Neural progenitor cell (in vitro differentiated cells): ENCODE measurements at regions not wholly inside any gene's neighbourhood (a gene's known extent, or its start where the extent isn't known, plus 50 kb on each side); places are given as distances from the start of the nearest gene placed in this dataset.
"Not testable (repeated sequence)": the region's sequence is repeated elsewhere in the genome, so short reads cannot be mapped to it uniquely, and the experiment has no call there.

Source experiments
- DNase-seq: peaks from one replicate; pipeline ENCODE4 v3.0.0-alpha.2; 2016; ENCODE audit warnings: low spot score
- H2AFZ ChIP-seq: fragments of 200-600 bp; sonication (generic); replicated peaks from 2 replicates; pipeline ENCODE4 v1.6.1; 2016; ENCODE audit warnings: antibody characterized with exemption
- H3F3A ChIP-seq: fragments of 200-600 bp; sonication (generic); 2 replicates; pipeline ENCODE4 v1.6.1; 2016; ENCODE audit warnings: antibody characterized with exemption, low read depth
- H3K27ac ChIP-seq: fragments of 200-600 bp; sonication (generic); 2 replicates; pipeline ENCODE4 v1.5.1; 2016; ENCODE audit warnings: mild to moderate bottlenecking
- H3K27me3 ChIP-seq: fragments of 200-600 bp; sonication (generic); 2 replicates; pipeline ENCODE4 v1.6.1; 2016; ENCODE audit warnings: mild to moderate bottlenecking, moderate library complexity
- H3K36me3 ChIP-seq: fragments of 200-600 bp; sonication (generic); 2 replicates; pipeline ENCODE4 v1.5.1; 2016
- H3K4me1 ChIP-seq: fragments of 200-600 bp; sonication (generic); 2 replicates; pipeline ENCODE4 v1.6.1; 2016; ENCODE audit warnings: mixed run types
- H3K4me2 ChIP-seq: fragments of 200-600 bp; sonication (generic); 2 replicates; pipeline ENCODE4 v1.6.1; 2016
- H3K4me3 ChIP-seq: fragments of 200-600 bp; sonication (generic); 2 replicates; pipeline ENCODE4 v1.5.1; 2016
- H3K79me2 ChIP-seq: fragments of 200-600 bp; sonication (generic); 2 replicates; pipeline ENCODE4 v1.6.1; 2016; ENCODE audit warnings: low read depth
- H3K9ac ChIP-seq: fragments of 200-600 bp; sonication (generic); 2 replicates; pipeline ENCODE4 v1.6.1; 2016
- H3K9me3 ChIP-seq: fragments of 200-600 bp; sonication (generic); 2 replicates; pipeline ENCODE4 v1.5.1; 2016; ENCODE audit warnings: low read depth
- H4K20me1 ChIP-seq: fragments of 200-600 bp; sonication (generic); 2 replicates; pipeline ENCODE4 v1.6.1; 2016; ENCODE audit warnings: low read depth
- H3K27ac Mint-ChIP-seq: 3 replicates; pipeline ENCODE4 v1.8.0; 2021; ENCODE audit warnings: mixed read lengths
- H3K27me3 Mint-ChIP-seq: 2 replicates; pipeline ENCODE4 v1.8.0; 2022; ENCODE audit warnings: low read depth, mild to moderate bottlenecking, inconsistent platforms, moderate library complexity, mixed read lengths; ENCODE audit not compliant: insufficient read depth
- H3K36me3 Mint-ChIP-seq: 3 replicates; pipeline ENCODE4 v1.8.0; 2021; ENCODE audit warnings: mixed read lengths
- H3K4me1 Mint-ChIP-seq: 3 replicates; pipeline ENCODE4 v1.8.0; 2021; ENCODE audit warnings: mixed read lengths
- H3K4me3 Mint-ChIP-seq: 3 replicates; pipeline ENCODE4 v1.8.0; 2021; ENCODE audit warnings: mild to moderate bottlenecking, moderate library complexity, mixed read lengths
- H3K9me3 Mint-ChIP-seq: 3 replicates; pipeline ENCODE4 v1.8.0; 2020; ENCODE audit warnings: mixed read lengths
- CTCF ChIP-seq: fragments of 200-600 bp; sonication (generic); IDR thresholded peaks from 2 replicates; pipeline ENCODE4 v1.5.1; 2017; ENCODE audit warnings: antibody characterized with exemption, mild to moderate bottlenecking
- EZH2 ChIP-seq: fragments of 200-600 bp; sonication (generic); IDR thresholded peaks from 2 replicates; pipeline ENCODE4 v1.6.1; 2017; ENCODE audit warnings: antibody characterized with exemption, mild to moderate bottlenecking, moderate library complexity
- EZH2phosphoT487 ChIP-seq: fragments of 200-600 bp; sonication (generic); IDR thresholded peaks from 2 replicates; pipeline ENCODE4 v1.6.1; 2017; ENCODE audit warnings: antibody characterized with exemption

DNA sequence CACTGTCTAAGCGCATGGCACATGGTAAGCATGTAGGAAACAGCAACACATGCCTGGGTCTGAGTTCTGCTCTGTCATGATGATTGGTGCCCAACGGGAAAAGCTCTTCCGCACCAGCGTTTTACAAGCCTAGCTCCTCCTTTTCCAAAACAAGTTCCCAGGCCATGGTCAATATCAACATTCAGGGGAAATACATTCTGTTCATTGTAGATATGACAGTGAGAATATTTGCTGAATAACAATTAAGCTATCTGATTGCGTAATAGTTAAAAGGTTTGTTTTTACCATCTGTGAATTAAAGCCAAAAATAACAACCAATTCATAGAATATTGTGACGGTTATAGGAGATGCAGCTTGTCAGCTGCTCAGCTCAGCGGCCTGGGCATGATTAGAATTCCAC is 404.3 kb upstream of the SLC35B3 start:
- Histone ChIP-seq H3K4me1 (peaks cover 6% of the 10 kb centered on the region), H3K4me2 (no peak overlapping the region), H3K36me3 (no peaks in the 10 kb centered on the region), H3F3A (no peaks in the 10 kb centered on the region), H2AFZ (no peak overlapping the region), H3K9ac (no peak overlapping the region), H3K27ac (no peak overlapping the region), H3K27me3 (no peaks in the 10 kb centered on the region), H4K20me1 (no peaks in the 10 kb centered on the region), H3K9me3 (no peaks in the 10 kb centered on the region), H3K4me3 (no peak overlapping the region), H3K79me2 (no peaks in the 10 kb centered on the region)
- Mint-ChIP-seq H3K4me1 (peaks cover 38% of the 10 kb centered on the region), H3K9me3 (peaks cover 10% of the 10 kb centered on the region), H3K4me3 (no peak overlapping the region), H3K27me3 (peaks cover 4% of the 10 kb centered on the region), H3K36me3 (no peaks in the 10 kb centered on the region), H3K27ac (peak overlapping the region; percentile 12)
- TF ChIP-seq EZH2phosphoT487 (no peak), EZH2 (no peak), CTCF (no peak)
- DNase-seq = no peak

- peaks cover 4% of the 10 kb centered on the region for H3K27me3 Mint-ChIP-seq
- no peak for TF ChIP-seq CTCF
- no peak for TF ChIP-seq EZH2
- no peak for TF ChIP-seq EZH2phosphoT487
- no peak for DNase-seq
- peaks cover 41% of the 10 kb centered on the region for H3K4me1 Mint-ChIP-seq
- Histone ChIP-seq H3K9me3 (no peaks in the 10 kb centered on the region), H3F3A (no peaks in the 10 kb centered on the region), H2AFZ (no peak overlapping the region), H3K27me3 (no peaks in the 10 kb centered on the region), H3K79me2 (no peaks in the 10 kb centered on the region), H3K27ac (no peak overlapping the region), H4K20me1 (no peaks in the 10 kb centered on the region), H3K9ac (no peak overlapping the region), H3K4me3 (no peak overlapping the region), H3K4me2 (no peak overlapping the region), H3K4me1 (peaks cover 6% of the 10 kb centered on the region), H3K36me3 (no peaks in the 10 kb centered on the region)
- no peak overlapping the region for H3K4me3 Mint-ChIP-seq
- peaks cover 4% of the 10 kb centered on the region for H3K9me3 Mint-ChIP-seq
- H3K36me3 Mint-ChIP-seq = no peaks in the 10 kb centered on the region
- H3K27ac Mint-ChIP-seq = no peak overlapping the region
Measured at GRCh38 chr6:8837343-8837742, 402.0 kb upstream of the SLC35B3 start.

GRCh38 chr6:8832695-8833094 is 397.4 kb upstream of the SLC35B3 start:
- H3K79me2 ChIP-seq, H3K27me3 Mint-ChIP-seq, H3K9me3 ChIP-seq, H4K20me1 ChIP-seq, H3F3A ChIP-seq, H3K9me3 Mint-ChIP-seq, H3K27me3 ChIP-seq, H3K36me3 ChIP-seq, H3K9ac ChIP-seq, H3K27ac ChIP-seq, H3K4me3 ChIP-seq, H3K27ac Mint-ChIP-seq, H3K4me3 Mint-ChIP-seq, H3K36me3 Mint-ChIP-seq, H2AFZ ChIP-seq, H3K4me2 ChIP-seq, DNase-seq: not testable (repeated sequence)
- H3K4me1 ChIP-seq = peaks cover 20% of the 10 kb centered on the region
- peaks cover 51% of the 10 kb centered on the region for H3K4me1 Mint-ChIP-seq

DNA sequence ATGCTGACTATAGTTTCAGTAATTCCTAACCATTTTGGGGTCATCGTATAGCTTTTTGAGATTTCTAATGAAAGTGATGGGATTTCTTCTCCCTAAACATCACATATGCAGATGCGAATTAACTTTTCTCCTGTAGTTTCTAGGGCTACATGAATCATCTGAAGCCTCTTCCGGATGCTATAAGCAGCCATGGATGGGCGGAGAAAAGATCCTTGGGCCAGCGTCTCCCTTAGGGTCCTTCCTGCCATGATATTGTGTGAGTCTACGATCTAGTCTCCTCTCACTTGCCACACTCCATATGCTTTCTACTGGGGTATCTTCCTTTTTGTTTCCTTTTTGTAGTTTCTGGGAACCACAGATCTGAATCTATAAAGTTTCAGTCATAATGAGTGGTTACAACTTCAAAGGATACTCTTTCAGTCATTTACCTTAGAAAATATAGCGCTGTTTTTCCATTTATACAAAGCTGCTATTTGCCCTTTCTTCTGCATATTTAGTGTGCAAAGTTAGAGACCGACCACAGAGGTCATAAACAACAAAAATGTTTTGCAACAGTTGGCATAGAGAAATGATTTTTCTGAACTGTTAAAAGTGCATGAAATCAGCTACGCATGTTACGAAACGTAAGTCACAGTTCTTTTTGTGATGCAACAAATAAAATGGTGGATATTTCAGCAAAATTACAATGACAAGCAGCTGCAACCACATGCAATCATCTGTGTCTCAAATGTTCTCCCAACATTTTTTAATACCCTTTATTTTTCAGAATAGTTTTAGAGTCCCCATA is 396.2 kb upstream of the SLC35B3 start:
- Histone ChIP-seq H4K20me1 (no peaks in the 10 kb centered on the region), H3K9me3 (no peaks in the 10 kb centered on the region), H3K36me3 (no peaks in the 10 kb centered on the region), H3K27ac (no peak overlapping the region), H3K4me3 (no peak overlapping the region), H3K4me2 (no peak overlapping the region), H3K9ac (no peak overlapping the region), H3K4me1 (peaks cover 20% of the 10 kb centered on the region), H3K27me3 (no peaks in the 10 kb centered on the region), H3K79me2 (no peaks in the 10 kb centered on the region), H3F3A (no peaks in the 10 kb centered on the region), H2AFZ (no peak overlapping the region)
- Mint-ChIP-seq H3K36me3 (peaks cover 1% of the 10 kb centered on the region), H3K4me3 (no peak overlapping the region), H3K27me3 (peaks cover 6% of the 10 kb centered on the region), H3K9me3 (peaks cover 7% of the 10 kb centered on the region), H3K4me1 (peaks cover 40% of the 10 kb centered on the region), H3K27ac (no peak overlapping the region)
- DNase-seq = no peak
- TF ChIP-seq CTCF = no peak
- no peak for TF ChIP-seq EZH2phosphoT487
- TF ChIP-seq EZH2 = no peak
